ENCODE measurements at regions not wholly inside any gene's neighbourhood (a gene's known extent, or its start where the extent isn't known, plus 50 kb on each side); places are given as distances from the start of the nearest gene placed in this dataset.
"Not testable (repeated sequence)": the region's sequence is repeated elsewhere in the genome, so short reads cannot be mapped to it uniquely, and the experiment has no call there.

GRCh38 chr1:105005594-105006195 is 1256.0 kb downstream of the AMY1C start:
- Mint-ChIP-seq H3K27me3 (no peaks in the 10 kb centered on the region), H3K27ac (ENCODE audit: low read depth) (no peak overlapping the region), H3K9me3 (peaks cover 6% of the 10 kb centered on the region), H3K4me1 (no peaks in the 10 kb centered on the region), H3K4me3 (no peak overlapping the region), H3K36me3 (ENCODE audit: insufficient read depth) (no peaks in the 10 kb centered on the region)
- ATAC-seq (replicated peaks; ENCODE audit: extremely low read depth, poor library complexity, severe bottlenecking) (no peak), DNase-seq (ENCODE audit: low spot score in 2 of 2) (no peak)

GRCh38 chr1:105017587-105017986 is 1267.9 kb downstream of the AMY1C start:
- Mint-ChIP-seq H3K4me1 (no peaks in the 10 kb centered on the region), H3K4me3 (no peak overlapping the region), H3K27ac (ENCODE audit: low read depth) (no peak overlapping the region), H3K36me3 (ENCODE audit: insufficient read depth) (no peaks in the 10 kb centered on the region), H3K27me3 (no peaks in the 10 kb centered on the region), H3K9me3 (peaks cover 23% of the 10 kb centered on the region)
- DNase-seq (ENCODE audit: low spot score in 2 of 2), result no peak
- no peak for ATAC-seq (replicated peaks; ENCODE audit: extremely low read depth, poor library complexity, severe bottlenecking)

- ATAC-seq (replicated peaks; ENCODE audit: extremely low read depth, poor library complexity, severe bottlenecking) (no peak), DNase-seq (ENCODE audit: low spot score in 2 of 2) (no peak)
- peaks cover 17% of the 10 kb centered on the region for H3K9me3 Mint-ChIP-seq
- H3K36me3 Mint-ChIP-seq (ENCODE audit: insufficient read depth), result no peaks in the 10 kb centered on the region
- no peaks in the 10 kb centered on the region for H3K4me1 Mint-ChIP-seq
- H3K4me3 Mint-ChIP-seq, result no peak overlapping the region
- H3K27me3 Mint-ChIP-seq, result no peaks in the 10 kb centered on the region
- H3K27ac Mint-ChIP-seq (ENCODE audit: low read depth), result no peak overlapping the region
These were observed 1274.0 kb downstream of the AMY1C start for GRCh38 chr1:105023719-105024118.

- H3K4me3 Mint-ChIP-seq, result no peak overlapping the region
- H3K27ac Mint-ChIP-seq (ENCODE audit: low read depth), result no peak overlapping the region
- H3K9me3 Mint-ChIP-seq, result peaks cover 18% of the 10 kb centered on the region
- H3K4me1 Mint-ChIP-seq, result no peaks in the 10 kb centered on the region
- ATAC-seq (replicated peaks; ENCODE audit: extremely low read depth, poor library complexity, severe bottlenecking) (no peak), DNase-seq (ENCODE audit: low spot score in 2 of 2) (no peak)
- no peaks in the 10 kb centered on the region for H3K36me3 Mint-ChIP-seq (ENCODE audit: insufficient read depth)
- H3K27me3 Mint-ChIP-seq, result no peaks in the 10 kb centered on the region
These were observed 1278.3 kb downstream of the AMY1C start for GRCh38 chr1:105027838-105028471.

- no peak overlapping the region for H3K27ac Mint-ChIP-seq (ENCODE audit: low read depth)
- ATAC-seq (replicated peaks; ENCODE audit: extremely low read depth, poor library complexity, severe bottlenecking), result no peak
- no peaks in the 10 kb centered on the region for H3K4me1 Mint-ChIP-seq
- no peaks in the 10 kb centered on the region for H3K27me3 Mint-ChIP-seq
- no peaks in the 10 kb centered on the region for H3K36me3 Mint-ChIP-seq (ENCODE audit: insufficient read depth)
- peaks cover 37% of the 10 kb centered on the region for H3K9me3 Mint-ChIP-seq
- no peak for DNase-seq (ENCODE audit: low spot score in 2 of 2)
- no peak overlapping the region for H3K4me3 Mint-ChIP-seq
These were observed 1322.7 kb downstream of the AMY1C start for GRCh38 chr1:105072446-105072845.

GRCh38 chr1:105072850-105073249 is 1323.2 kb downstream of the AMY1C start:
- Mint-ChIP-seq H3K27me3 (no peaks in the 10 kb centered on the region), H3K27ac (ENCODE audit: low read depth) (no peak overlapping the region), H3K4me1 (no peaks in the 10 kb centered on the region), H3K4me3 (no peak overlapping the region), H3K9me3 (peaks cover 36% of the 10 kb centered on the region), H3K36me3 (ENCODE audit: insufficient read depth) (no peaks in the 10 kb centered on the region)
- ATAC-seq (replicated peaks; ENCODE audit: extremely low read depth, poor library complexity, severe bottlenecking) (no peak), DNase-seq (ENCODE audit: low spot score in 2 of 2) (no peak)

GRCh38 chr1:105073660-105074059 is 1324.0 kb downstream of the AMY1C start:
- DNase-seq (ENCODE audit: low spot score in 2 of 2), result no peak
- ATAC-seq (replicated peaks; ENCODE audit: extremely low read depth, poor library complexity, severe bottlenecking), result no peak
- Mint-ChIP-seq H3K4me3 (no peak overlapping the region), H3K27ac (ENCODE audit: low read depth) (no peak overlapping the region), H3K9me3 (peaks cover 29% of the 10 kb centered on the region), H3K27me3 (no peaks in the 10 kb centered on the region), H3K36me3 (ENCODE audit: insufficient read depth) (no peaks in the 10 kb centered on the region), H3K4me1 (no peaks in the 10 kb centered on the region)

- DNase-seq (ENCODE audit: low spot score in 2 of 2), result no peak
- no peaks in the 10 kb centered on the region for H3K36me3 Mint-ChIP-seq (ENCODE audit: insufficient read depth)
These were observed 1333.9 kb downstream of the AMY1C start for GRCh38 chr1:105083611-105084010.

GRCh38 chr1:105087506-105087905 is 1337.8 kb downstream of the AMY1C start:
- H3K4me1 Mint-ChIP-seq, result no peaks in the 10 kb centered on the region
- ATAC-seq (replicated peaks; ENCODE audit: extremely low read depth, poor library complexity, severe bottlenecking) (no peak), DNase-seq (ENCODE audit: low spot score in 2 of 2) (no peak)
- H3K27me3 Mint-ChIP-seq, result no peaks in the 10 kb centered on the region
- no peak overlapping the region for H3K4me3 Mint-ChIP-seq
- H3K9me3 Mint-ChIP-seq, result peaks cover 8% of the 10 kb centered on the region
- no peak overlapping the region for H3K27ac Mint-ChIP-seq (ENCODE audit: low read depth)
- H3K36me3 Mint-ChIP-seq (ENCODE audit: insufficient read depth), result no peaks in the 10 kb centered on the region

More at GRCh38 chr1:105083611-105084010, 1333.9 kb downstream of the AMY1C start:
- ATAC-seq (replicated peaks; ENCODE audit: extremely low read depth, poor library complexity, severe bottlenecking), result no peak
- Mint-ChIP-seq H3K4me3 (no peak overlapping the region), H3K27ac (ENCODE audit: low read depth) (no peak overlapping the region), H3K27me3 (no peaks in the 10 kb centered on the region), H3K9me3 (no peaks in the 10 kb centered on the region), H3K4me1 (no peaks in the 10 kb centered on the region)

- Mint-ChIP-seq H3K36me3 (ENCODE audit: insufficient read depth) (no peaks in the 10 kb centered on the region), H3K4me1 (no peaks in the 10 kb centered on the region), H3K27ac (ENCODE audit: low read depth) (no peak overlapping the region), H3K9me3 (peaks cover 8% of the 10 kb centered on the region), H3K4me3 (no peak overlapping the region), H3K27me3 (no peaks in the 10 kb centered on the region)
- DNase-seq (ENCODE audit: low spot score in 2 of 2) (no peak), ATAC-seq (replicated peaks; ENCODE audit: extremely low read depth, poor library complexity, severe bottlenecking) (no peak)
These were observed 1338.5 kb downstream of the AMY1C start for GRCh38 chr1:105088166-105088565.

GRCh38 chr1:105093893-105094292 is 1344.2 kb downstream of the AMY1C start:
- DNase-seq (ENCODE audit: low spot score in 2 of 2); H3K36me3 Mint-ChIP-seq (ENCODE audit: insufficient read depth); H3K27ac Mint-ChIP-seq (ENCODE audit: low read depth); H3K4me3 Mint-ChIP-seq; ATAC-seq (replicated peaks; ENCODE audit: extremely low read depth, poor library complexity, severe bottlenecking); H3K9me3 Mint-ChIP-seq; H3K27me3 Mint-ChIP-seq; H3K4me1 Mint-ChIP-seq: not testable (repeated sequence)

GRCh38 chr1:105100102-105100501 is 1350.4 kb downstream of the AMY1C start:
- Mint-ChIP-seq H3K4me3 (no peak overlapping the region), H3K9me3 (no peaks in the 10 kb centered on the region), H3K27ac (ENCODE audit: low read depth) (no peak overlapping the region), H3K27me3 (no peaks in the 10 kb centered on the region), H3K4me1 (no peaks in the 10 kb centered on the region), H3K36me3 (ENCODE audit: insufficient read depth) (no peaks in the 10 kb centered on the region)
- ATAC-seq (replicated peaks; ENCODE audit: extremely low read depth, poor library complexity, severe bottlenecking) (no peak), DNase-seq (ENCODE audit: low spot score in 2 of 2) (no peak)

- H3K9me3 Mint-ChIP-seq, result no peaks in the 10 kb centered on the region
- H3K4me3 Mint-ChIP-seq, result no peak overlapping the region
- H3K27ac Mint-ChIP-seq (ENCODE audit: low read depth), result no peak overlapping the region
- H3K36me3 Mint-ChIP-seq (ENCODE audit: insufficient read depth), result no peaks in the 10 kb centered on the region
- no peaks in the 10 kb centered on the region for H3K4me1 Mint-ChIP-seq
- no peaks in the 10 kb centered on the region for H3K27me3 Mint-ChIP-seq
- no peak for ATAC-seq (replicated peaks; ENCODE audit: extremely low read depth, poor library complexity, severe bottlenecking)
- no peak for DNase-seq (ENCODE audit: low spot score in 2 of 2)
These were observed 1351.6 kb downstream of the AMY1C start for GRCh38 chr1:105101261-105101660.

Measured in central memory CD8-positive, alpha-beta T cell (primary cell).